Peyer's patch (tissue), 4 donors: ENCODE measurements at regions not wholly inside any gene's neighbourhood (a gene's known extent, or its start where the extent isn't known, plus 50 kb on each side); places are given as distances from the start of the nearest gene placed in this dataset.

ENCODE experiments used
- DNase-seq, 3 donors: peaks; one replicate each; pipeline ENCODE4 v3.0.0-alpha.2; 2017 to 2019
- H3K27ac ChIP-seq, 4 donors: fragments of 200-600 bp; sonication (generic); one replicate each; pipeline ENCODE4 v1.5.1; 2016 to 2019
- H3K27me3 ChIP-seq, 2 donors: fragments of 200-600 bp; sonication (generic); one replicate each; pipeline ENCODE4 v1.5.1; 2019
- H3K36me3 ChIP-seq, 3 donors: fragments of 200-600 bp; sonication (generic); one replicate each; pipeline ENCODE4 v1.5.1; 2016 to 2019
- H3K4me1 ChIP-seq, 4 donors: fragments of 200-600 bp; sonication (generic); one replicate each; pipeline ENCODE4 v1.5.1; 2016 to 2019
- H3K4me3 ChIP-seq, 4 donors: fragments of 200-600 bp; sonication (generic); 1 replicate in 3 of 4; 2 replicates in 1 of 4; pipeline ENCODE4 v1.5.1; 2016 to 2019; ENCODE audit warnings: mild to moderate bottlenecking in 1 of 4
- H3K9me3 ChIP-seq, 4 donors: fragments of 200-600 bp; sonication (generic); one replicate each; pipeline ENCODE4 v1.5.1; 2016 to 2019; ENCODE audit warnings: mild to moderate bottlenecking in 1 of 4
- POLR2A ChIP-seq, 2 donors: fragments of 450-650 bp; IDR thresholded peaks; one replicate each; pipeline ENCODE4 v1.5.1; 2017; ENCODE audit warnings: antibody characterized with exemption in 2 of 2, mild to moderate bottlenecking in 2 of 2, moderate library complexity in 2 of 2
- TF ChIP-seq, protein P1 (sequence below), 6 experiments: fragments of 450-650 bp in 4 of 6; fragments of 200-600 bp in 2 of 6; sonication (generic) in 1 of 6; IDR thresholded peaks; one replicate each; pipeline ENCODE4 v1.5.1; 2017 to 2019; ENCODE audit warnings: antibody characterized with exemption in 6 of 6, mild to moderate bottlenecking in 3 of 6, moderate library complexity in 1 of 6

DNA sequence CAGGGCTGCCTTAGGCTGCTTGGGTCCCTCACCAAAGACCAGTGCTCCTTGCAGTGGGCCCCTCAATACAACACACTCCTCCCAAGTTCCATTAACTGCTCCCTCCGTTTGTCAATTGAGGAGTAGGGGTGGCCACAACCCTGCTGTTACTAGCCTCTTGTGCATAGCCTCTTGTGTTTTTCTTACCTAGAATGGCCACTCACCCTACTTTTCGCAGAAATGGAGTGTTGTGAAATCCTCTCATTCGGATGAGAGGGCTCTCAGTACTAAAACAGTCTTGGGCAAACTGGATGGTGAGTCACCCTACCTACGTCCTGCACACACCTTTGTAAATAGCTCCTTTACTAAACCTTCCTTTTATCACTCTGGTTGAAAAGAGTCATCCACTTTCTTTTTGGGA lies 253.9 kb downstream of the OSR1 start:
- TF ChIP-seq, protein P1, sequence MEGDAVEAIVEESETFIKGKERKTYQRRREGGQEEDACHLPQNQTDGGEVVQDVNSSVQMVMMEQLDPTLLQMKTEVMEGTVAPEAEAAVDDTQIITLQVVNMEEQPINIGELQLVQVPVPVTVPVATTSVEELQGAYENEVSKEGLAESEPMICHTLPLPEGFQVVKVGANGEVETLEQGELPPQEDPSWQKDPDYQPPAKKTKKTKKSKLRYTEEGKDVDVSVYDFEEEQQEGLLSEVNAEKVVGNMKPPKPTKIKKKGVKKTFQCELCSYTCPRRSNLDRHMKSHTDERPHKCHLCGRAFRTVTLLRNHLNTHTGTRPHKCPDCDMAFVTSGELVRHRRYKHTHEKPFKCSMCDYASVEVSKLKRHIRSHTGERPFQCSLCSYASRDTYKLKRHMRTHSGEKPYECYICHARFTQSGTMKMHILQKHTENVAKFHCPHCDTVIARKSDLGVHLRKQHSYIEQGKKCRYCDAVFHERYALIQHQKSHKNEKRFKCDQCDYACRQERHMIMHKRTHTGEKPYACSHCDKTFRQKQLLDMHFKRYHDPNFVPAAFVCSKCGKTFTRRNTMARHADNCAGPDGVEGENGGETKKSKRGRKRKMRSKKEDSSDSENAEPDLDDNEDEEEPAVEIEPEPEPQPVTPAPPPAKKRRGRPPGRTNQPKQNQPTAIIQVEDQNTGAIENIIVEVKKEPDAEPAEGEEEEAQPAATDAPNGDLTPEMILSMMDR (IDR thresholded peaks at IDR 0.05), result no peak
- no peak for TF ChIP-seq POLR2A (IDR thresholded peaks at IDR 0.05)

DNA sequence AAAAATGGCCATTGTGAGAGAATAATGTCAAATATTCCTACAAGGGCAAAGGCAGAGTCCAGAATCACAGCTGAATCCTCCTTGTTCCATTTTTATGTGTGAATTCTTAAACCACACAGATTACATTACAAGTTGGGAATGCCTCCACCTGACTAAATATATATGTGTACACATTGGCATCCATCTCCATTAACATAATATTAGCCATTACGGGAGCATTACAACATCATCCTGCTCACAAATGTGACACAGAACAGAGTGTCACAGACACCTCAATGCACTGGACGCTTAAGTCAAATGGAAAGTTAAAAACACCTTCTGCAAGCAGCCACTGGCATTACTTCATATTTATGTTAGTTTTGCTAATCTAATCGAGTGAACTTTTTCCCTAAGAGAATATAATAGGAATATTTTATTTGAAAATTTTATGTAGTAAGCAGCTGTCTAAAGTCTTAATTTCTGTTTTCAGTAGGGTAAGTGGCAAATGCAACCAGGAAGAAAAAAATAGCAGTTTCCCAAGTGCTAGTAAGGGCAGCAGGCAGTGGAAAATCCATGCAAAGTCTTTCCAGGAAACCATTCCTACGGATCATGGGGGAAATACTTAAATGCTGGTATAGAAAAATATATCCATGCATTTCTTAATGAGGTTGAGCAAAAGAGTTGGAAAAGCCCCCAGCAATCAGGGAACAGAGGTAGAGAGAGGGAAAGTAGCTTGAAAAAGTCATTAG lies 255.6 kb downstream of the OSR1 start:
- Histone ChIP-seq H3K4me3 (no peak overlapping the region), H3K9me3 (no peaks in the 10 kb centered on the region), H3K27me3 (no peaks in the 10 kb centered on the region), H3K36me3 (no peaks in the 10 kb centered on the region), H3K4me1 (no peaks in the 10 kb centered on the region), H3K27ac (no peak overlapping the region)
- no peak for TF ChIP-seq POLR2A (IDR thresholded peaks at IDR 0.05)
- TF ChIP-seq, protein P1 (IDR thresholded peaks at IDR 0.05), result no peak
- DNase-seq, result no peak

More for the DNA sequence above, 253.9 kb downstream of the OSR1 start:
- H3K27me3 ChIP-seq, result no peaks in the 10 kb centered on the region
- H3K4me3 ChIP-seq, result no peak overlapping the region
- no peaks in the 10 kb centered on the region for H3K4me1 ChIP-seq
- no peak overlapping the region for H3K27ac ChIP-seq
- DNase-seq, result no peak
- no peaks in the 10 kb centered on the region for H3K36me3 ChIP-seq
- no peaks in the 10 kb centered on the region for H3K9me3 ChIP-seq

DNA sequence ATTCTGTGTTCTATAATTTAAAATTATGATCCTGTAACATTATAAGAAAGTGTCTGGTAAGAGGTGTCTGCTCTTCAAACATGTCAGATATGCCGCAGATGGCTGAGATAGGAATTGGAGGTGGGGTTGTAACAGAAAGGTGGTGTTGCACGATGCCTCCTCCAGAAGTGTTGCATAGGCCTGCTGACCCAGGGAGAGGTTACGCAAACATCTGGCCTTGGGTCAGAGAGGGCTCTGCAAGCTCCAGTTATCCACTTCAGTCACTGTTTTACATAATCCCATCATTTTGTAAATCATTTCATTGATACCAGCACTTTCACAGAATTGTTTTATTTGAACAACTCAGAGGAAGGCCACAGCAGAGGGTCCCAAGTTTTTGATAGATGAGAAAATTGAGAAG lies 256.5 kb downstream of the OSR1 start:
- TF ChIP-seq, protein P1 (IDR thresholded peaks at IDR 0.05), result no peak
- TF ChIP-seq POLR2A (IDR thresholded peaks at IDR 0.05), result no peak
- Histone ChIP-seq H3K9me3 (no peaks in the 10 kb centered on the region), H3K27ac (no peak overlapping the region), H3K36me3 (no peaks in the 10 kb centered on the region), H3K4me1 (no peaks in the 10 kb centered on the region), H3K4me3 (no peak overlapping the region), H3K27me3 (no peaks in the 10 kb centered on the region)
- DNase-seq, result no peak

DNA sequence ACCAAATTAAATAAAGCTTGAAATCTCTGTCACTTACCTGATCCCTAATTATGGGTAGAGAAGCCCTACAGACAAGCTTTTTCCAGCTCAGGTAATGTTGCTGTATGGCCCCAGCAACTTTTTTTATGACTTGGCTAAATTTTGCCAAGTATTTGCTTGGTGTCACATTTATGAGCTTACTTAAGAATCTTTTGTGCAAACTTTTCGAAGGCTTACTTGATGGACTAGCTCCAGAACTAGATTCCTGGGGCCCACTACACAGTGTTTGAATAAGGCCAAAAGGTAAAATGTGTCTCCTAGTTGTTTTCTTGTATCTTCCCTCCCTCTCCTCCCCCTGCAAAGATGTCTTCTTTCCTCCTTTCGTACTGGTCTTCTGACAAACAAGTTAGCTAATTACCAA lies 257.9 kb downstream of the OSR1 start:
- H3K36me3 ChIP-seq, result no peaks in the 10 kb centered on the region
- no peaks in the 10 kb centered on the region for H3K9me3 ChIP-seq
- H3K4me1 ChIP-seq, result no peaks in the 10 kb centered on the region
- DNase-seq, result no peak
- H3K4me3 ChIP-seq, result no peak overlapping the region
- H3K27me3 ChIP-seq, result no peaks in the 10 kb centered on the region
- no peak for TF ChIP-seq POLR2A (IDR thresholded peaks at IDR 0.05)
- TF ChIP-seq, protein P1 (IDR thresholded peaks at IDR 0.05), result no peak
- H3K27ac ChIP-seq, result no peak overlapping the region

DNA sequence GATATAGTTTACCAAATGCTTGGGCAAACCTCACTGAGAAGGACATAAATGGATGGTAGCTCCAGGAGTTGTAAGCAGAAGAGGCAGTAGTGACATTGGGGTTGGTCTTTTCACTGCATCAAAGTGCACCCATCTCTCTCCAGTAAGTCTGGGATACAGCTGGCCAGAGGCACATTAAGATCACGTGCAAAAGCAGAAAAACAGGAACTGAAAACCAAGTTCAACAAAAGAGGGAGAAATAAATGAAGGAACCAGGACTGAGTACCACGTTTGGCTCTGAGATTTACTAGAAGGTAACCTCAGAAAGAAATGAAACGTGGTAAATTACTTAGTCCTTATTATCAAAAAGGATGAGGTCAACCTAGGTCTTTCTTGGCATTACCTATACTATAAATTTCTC lies 259.2 kb downstream of the OSR1 start:
- Histone ChIP-seq H3K27ac (no peak overlapping the region), H3K27me3 (no peaks in the 10 kb centered on the region), H3K36me3 (no peaks in the 10 kb centered on the region), H3K9me3 (no peaks in the 10 kb centered on the region), H3K4me3 (no peak overlapping the region), H3K4me1 (no peaks in the 10 kb centered on the region)
- TF ChIP-seq, protein P1 (IDR thresholded peaks at IDR 0.05), result no peak
- TF ChIP-seq POLR2A (IDR thresholded peaks at IDR 0.05), result no peak
- no peak for DNase-seq
